Right kidney (tissue), 1 donor: ENCODE measurements at regions not wholly inside any gene's neighbourhood (a gene's known extent, or its start where the extent isn't known, plus 50 kb on each side); places are given as distances from the start of the nearest gene placed in this dataset.
"Not testable (repeated sequence)": the region's sequence is repeated elsewhere in the genome, so short reads cannot be mapped to it uniquely, and the experiment has no call there.

Experiments used
- DNase-seq: peaks from one replicate; pipeline ENCODE4 v3.0.0-alpha.2; 2016

DNA sequence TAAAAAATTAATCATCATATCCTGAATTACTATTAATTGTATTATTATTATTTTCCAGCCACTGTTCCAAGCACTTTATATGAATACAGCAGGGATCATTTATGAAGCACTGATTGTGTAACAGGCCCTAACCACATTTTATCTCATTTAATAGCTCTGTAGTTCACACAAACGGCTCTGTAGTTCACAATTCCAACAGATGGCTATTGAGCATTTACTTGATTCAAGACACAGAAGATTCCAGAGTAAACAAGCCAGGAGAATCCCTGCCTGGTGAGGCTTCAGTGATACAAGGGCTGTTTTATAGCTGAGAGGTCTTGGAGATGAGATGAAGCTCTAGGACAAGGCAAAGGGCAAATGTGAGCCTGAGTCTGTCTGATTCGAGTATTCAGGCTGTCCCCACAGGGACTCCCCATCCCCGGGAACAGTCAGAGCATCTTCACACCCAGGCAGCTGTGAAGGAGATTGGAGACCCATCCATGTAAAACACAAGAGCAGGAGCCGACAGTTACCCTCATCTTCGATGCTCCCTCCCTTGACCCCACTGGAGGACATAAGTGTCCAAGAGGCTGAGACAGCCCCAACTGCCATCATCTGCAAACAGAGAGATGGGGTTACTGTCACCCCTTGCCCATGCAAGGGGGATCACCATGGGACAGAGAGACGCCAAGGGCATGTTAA, 222.5 kb downstream of the MN1 start:
- DNase-seq: no peak

DNA sequence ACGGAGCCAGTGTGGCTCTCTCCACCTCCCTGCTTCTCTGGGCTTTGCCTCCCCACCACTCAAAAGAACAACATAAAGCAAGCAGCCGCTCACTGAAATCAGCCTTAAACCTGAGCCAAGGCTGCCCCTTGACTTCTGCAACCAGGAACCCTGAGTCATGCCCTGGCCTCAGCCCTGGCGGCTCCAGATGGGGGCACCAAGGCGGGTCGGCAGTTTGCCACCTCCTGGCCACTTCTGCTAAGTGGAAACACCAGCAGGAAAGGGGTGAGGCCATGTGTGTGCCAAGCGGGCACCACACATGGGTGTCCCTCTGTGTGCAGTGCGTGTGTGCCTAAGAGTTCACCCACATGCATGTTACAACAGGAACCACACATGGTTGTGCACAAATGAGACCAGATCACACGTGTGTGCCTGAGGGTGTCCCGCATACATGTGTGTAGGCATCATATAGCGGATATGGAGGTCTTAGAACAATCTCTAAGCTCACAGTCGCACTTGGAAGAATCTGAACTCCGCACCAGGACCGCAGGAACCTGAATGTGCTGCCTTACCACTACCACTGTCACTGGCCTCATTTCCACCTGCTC, 221.2 kb downstream of the MN1 start:
- DNase-seq: no peak

DNA sequence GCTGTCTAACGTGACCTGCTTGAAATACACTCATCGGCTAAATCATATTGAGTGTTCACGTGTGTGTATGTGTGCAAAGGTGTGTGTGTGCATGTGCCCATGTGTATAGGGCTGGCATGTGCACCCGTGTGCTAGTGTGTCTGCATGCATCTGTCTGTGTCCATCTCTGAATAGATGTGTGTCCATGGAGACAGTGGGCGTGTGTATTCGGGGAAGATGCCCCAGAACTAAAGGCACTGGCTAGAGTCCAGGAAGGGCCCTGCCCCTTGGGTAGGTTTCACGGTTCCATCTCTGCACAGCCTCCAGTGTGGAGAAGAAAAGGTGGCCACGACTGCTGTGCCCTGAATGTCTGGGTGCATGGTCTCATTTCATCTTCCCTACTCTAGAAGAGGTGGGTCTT, 220.3 kb downstream of the MN1 start:
- no peak for DNase-seq

DNA sequence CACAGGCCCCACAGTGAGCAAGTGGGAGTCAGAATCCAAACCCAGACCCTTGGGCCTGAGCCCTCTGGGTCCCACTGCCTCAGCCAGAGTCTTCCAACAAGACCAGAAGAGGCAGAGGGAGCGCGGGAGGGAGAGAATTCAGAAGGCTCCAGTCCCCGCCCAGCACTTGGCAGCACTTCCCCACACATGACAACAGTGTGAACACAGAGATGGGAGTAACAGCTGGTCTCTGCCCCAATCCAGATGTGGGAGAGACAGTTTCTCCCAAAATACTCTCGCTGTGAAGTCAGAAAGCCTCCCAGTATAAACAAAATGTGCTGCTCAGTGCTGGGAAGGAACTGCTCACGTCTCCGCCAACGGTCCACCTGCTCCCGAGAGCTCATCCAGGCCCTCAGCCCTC, 219.9 kb downstream of the MN1 start:
- DNase-seq: no peak

DNA sequence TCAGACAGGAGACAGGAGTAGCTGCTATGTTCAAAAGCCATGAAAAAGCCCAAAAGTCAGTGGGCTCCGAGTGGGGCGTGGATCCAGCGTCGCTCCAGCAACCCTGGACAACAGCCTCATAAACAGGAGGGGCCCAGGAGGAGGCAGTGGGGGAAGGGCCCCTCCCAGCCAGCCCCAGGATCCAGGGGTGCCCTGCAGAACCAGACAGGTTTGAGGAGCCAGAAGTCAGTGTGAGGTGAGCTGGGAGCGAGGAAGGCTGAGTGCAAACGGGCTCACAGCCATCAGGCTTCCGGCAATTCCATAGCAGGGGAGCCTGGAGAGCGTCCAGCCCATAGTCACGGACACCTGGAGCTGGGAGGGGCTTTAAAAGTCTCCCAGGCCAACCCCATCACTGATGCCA, 217.7 kb downstream of the MN1 start:
- no peak for DNase-seq

DNA sequence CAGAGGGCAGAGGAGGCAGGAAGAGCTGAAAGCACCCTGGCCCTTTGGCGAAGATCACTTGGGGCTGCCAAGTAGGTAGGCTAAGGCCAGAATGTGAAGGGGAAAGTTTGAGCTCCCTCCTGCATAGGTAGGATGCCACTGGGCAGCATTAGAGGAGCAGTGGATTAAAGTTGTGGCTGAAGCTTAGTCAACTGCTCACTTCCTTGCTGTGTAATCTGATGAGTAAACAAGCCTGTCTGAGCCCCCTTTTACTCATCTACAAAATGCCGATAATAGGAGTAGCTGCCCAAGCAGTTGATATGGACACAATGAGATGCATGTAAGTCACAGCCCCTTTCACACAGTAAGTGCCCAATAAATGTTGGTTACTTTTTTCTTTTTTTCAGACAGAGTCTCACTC, 216.4 kb downstream of the MN1 start:
- no peak for DNase-seq

DNA sequence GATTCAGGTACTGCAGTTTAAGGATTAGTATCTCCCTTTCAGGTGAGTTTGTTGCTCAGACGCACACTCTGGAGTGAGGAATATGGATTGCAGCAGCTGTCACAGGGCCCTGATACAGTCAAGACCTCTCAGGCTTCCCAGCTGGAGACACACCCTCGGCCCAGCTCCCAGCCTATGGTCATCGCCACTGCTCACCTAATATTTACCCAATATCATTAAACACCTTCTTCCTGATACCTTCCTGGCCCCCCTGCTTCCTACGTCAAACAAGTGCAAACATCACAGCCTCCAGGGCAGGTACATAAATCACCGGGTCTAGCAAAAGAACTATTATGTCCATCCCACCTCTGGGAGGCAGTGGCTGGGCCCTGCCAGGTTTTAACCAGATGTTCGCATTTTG, 213.3 kb downstream of the MN1 start:
- no peak for DNase-seq

DNA sequence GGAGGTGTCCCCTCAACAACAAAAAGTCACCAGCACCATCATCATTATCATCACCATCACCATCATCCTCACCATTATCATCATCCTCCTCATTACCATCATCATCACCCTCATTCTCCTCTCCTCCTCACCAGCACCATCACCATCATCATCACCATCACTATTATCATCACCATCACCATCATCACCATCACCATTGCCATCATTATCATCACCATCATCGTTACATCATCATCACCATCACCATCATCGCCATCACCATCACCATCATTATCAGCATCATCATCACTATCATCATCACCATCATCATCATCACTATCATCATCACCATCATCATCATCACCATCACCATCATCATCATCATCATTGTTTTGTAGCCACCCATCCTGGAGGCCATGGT, 212.6 kb downstream of the MN1 start:
- no peak for DNase-seq

DNA sequence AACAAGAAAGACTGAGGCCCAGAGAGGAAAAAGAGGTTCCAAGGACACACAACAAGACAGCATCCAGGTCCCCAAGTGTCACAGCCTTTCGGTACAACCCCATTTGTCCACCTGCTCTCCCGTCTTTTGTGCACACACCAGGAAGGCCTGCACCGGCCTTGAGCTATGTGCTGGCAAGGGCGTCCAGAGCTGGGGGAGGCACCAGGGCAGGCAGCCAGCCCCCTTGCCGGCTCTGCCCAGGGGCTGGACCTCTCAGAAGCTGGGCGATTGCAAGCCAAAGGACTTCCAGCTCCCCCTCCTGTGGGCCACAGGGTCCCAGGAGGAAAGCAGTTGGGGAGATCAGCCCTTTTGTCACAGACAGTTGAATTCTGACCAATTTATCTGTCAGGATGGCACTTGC, 210.5 kb downstream of the MN1 start:
- no peak for DNase-seq

DNA sequence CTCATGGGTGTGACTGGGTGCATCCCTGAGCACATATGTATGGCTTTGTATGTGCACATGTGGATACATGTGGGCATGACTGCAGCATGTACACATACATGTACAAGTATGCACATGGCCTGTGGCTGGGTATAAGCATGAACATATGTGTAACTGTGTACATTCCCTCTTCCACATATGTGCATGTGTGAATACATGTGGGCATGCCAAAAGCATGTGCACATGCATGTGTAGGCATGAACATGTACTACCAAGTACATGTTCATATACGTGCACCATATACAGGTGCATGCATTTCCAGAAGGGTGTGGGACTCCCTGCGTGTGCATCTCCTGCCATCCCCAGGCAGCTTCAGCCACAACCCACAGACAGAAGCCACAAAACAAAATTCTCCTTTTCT, 208.2 kb downstream of the MN1 start:
- no peak for DNase-seq

DNA sequence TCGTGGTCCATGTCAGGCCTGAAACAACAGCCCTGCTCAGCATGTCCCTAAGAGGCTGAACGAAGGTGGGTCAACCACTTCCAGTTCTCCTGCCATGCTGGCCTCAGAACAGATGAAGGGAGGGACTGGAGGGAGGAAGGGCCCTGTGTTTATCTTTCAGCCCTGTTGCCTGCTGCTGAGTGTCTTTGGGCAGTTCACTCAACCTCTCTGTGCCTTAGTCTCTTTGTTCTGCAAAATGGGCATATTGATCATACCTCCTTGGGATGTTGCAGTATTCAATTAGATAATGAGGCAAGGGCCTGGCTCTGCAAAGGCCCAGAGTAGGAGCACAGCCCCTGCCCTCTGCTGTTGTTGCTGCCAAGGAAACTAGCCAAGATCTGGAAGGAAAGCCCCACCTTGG, 207.5 kb downstream of the MN1 start:
- no peak for DNase-seq

DNA sequence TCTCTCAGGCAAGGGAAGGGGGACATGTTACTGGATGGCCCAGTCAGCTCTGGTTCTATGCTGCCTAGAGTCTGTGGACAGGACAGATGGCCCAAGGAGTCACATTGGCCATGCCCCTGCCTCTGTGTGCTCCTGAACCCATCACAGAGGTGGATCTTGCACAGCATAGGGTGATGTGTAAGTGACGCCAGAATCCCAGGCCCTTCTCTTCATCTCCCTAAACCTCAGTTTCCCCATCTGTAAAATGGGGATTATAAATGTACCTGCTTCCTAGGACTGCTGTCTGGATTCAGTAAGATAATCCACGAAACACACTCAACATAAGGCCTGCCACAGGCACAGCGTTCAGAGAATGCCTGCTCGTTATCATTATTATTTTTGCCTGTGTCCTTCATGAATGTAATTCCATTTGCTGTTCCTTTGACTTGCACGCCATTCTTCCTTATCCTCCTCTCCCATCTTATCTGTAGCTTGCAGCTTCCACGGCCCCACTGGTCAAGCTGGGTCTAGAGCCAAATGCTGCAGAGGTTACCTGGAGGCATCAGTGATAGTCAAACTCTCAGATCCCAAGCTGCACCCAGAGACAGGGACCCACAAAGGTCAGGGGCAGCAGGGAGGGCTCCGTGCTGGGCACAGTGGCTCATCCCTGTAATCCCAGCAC, 207.0 kb downstream of the MN1 start:
- DNase-seq: no peak

DNA sequence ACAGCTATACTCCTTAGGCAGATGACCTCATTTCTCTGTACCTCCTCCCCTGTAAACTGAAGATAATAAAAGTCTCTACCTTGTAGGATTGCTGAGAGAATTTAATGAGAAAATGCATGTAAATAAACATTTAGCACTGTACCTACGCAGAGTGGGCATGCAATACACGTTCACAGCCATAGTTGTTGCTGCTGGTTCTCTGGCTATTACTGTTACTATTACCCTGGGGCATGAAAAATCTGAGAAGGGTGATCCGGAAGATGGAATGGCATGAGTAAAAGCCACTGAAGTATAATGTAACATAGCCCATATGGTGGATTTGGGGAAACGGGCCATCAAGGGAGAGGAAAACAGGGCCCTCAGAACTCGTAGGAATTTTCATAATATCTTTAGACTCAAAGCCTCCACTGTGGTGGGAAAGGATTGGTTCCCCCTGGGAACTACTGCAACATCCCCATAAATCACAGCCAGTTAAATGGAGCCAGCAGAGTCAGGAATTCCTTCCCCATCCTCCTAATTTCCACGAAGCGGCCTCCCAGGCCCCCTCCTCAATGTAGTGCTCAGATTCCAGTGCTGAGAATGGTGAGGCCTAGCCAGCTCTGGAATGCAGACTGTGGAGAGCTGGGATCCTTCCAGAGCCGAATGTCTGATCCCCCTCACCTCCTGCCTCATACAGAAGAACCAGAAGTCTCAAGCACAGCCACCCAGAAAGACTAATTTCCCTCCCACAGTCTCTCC, 205.3 kb downstream of the MN1 start:
- no peak for DNase-seq

DNA sequence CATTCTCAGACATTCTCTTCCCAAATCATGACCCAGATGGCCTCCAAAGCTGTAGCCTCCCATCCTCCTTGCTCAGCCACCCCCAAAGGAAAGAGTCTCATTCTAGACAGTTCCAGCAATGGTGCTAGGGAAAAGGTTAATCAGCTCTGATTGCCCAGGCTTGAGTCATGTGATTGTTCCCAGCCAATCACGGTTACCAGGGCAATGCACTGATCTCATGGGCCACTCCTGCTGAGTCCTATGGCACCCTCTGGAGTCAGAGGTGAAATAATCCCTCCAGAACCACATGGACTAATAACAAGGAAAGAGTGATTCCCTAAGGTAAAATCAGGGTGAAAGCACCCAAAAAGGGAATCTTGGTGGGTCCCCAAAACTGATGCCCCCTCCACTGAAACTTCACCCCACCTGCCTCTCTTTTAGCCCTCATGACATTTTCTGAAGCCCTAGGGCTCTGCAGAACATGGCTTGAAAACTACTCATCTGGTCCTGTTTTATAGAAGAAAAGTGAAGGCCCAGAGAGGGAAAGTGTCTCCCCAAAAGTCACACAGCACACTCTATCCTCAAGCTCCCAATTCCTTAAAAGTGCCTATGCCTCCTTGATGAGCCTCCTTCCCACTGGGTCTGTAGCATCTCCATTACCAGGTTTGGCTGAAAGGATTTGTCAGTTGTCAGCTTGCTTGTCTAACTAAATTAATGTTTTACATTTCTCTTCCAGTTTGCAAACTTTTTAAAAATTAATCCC, 203.7 kb downstream of the MN1 start:
- no peak for DNase-seq

DNA sequence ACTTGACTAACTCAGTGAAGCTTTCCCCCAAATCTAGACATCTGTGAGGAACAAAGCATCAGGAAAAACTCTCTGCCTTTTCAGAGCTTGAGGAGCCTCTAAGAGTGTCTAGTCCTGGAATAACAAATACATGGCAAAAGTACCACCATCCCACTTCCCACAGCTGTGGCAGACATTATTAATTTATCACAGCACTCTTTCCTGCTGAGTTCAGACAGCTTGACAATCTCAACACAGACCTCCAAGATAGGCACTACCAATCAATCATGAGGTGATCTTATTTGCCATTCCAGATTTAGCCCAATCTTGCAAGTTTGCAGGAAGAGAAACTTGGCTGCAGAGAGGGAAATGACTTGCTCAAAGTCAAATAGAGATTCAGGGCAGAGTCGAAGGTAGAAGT, 202.8 kb downstream of the MN1 start:
- no peak for DNase-seq

DNA sequence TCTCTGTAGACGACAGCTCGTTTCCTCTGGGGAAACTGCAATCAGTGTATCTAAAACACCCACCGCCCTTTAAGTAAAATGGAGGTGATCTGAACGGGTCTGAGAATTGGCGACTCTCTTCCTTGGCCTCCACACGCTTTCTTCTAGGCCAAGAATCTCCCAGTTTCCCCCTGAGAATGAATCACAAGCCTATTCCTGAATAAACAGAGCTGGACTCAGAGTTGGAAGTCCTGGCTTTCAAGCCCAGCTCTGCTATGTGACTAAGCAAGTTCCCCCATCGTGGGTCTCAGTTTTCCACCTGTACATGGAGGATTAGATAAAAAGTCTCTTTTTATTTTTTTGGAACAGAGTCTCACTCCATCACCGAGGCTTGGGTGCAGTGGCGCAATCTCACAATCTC, 200.4 kb downstream of the MN1 start:
- no peak for DNase-seq

DNA sequence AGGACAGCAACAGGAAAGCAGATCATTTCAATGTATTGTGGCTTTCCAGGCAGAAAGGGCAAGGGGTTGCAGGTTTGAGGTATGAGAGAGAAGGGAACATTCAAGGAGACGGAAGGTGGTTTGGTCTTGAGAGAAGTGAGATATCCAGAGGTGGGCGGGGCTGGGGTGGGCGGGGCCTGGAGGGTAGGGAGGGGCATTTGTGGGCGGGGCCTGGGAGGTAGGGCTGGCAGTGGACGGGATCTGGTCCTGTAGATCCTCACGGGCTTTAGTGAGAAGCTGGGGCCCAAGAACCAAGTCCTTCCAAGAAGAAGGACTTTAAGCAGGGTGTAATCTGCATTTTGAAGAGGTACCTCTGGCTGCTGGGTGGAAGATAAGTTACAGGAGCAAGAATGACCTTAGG, 199.2 kb downstream of the MN1 start:
- DNase-seq: no peak

DNA sequence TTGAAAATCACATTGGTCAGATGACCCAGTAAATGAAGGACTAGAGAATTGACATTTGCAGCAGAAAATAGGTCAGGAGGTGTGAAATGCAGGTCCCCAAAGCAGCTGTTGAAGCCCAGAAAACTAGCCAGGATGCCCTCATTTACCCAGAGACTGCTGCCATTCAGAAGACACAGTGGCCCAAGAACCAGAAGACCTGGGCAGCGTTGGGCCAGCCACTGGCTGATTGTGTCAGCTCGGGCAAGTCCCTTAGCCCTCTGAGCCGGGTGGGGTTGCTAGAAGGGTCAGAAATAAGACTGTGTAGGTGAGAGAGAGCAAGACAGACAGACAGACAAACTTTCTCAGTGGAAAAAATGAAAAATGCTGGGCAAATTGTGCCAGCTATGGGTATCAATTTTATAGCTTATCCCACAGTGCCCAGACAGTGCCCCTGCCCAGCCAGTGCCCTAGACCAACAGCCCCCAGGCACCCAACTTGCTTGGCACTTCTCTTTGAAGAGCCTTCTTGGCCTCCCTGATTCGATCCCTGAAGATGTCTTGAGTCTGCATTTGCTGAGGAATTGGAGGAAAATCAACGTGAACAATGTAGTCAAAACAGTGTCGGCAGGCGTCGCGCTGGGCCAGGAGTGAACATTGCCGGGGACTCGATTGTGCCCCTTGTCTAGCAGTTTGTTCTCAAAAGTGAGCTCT, 198.3 kb downstream of the MN1 start:
- DNase-seq: no peak

DNA sequence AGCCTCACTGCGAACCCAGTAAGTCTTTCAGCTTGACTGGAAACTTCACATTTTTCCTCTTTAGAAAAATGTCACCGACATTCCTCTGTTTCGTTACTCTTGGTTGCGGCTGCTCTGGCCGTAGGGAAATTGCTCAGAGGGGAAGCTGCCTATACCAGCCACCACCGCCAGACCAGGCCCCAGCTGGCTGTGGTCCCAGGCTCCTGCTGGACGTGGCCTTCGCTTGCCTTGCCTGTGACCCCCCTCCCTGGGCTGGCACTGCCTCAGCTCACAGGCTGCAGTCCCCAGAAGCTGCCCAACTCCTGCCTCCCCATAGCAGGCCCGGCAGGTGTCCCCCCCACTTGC, 197.8 kb downstream of the MN1 start:
- DNase-seq: no peak

DNA sequence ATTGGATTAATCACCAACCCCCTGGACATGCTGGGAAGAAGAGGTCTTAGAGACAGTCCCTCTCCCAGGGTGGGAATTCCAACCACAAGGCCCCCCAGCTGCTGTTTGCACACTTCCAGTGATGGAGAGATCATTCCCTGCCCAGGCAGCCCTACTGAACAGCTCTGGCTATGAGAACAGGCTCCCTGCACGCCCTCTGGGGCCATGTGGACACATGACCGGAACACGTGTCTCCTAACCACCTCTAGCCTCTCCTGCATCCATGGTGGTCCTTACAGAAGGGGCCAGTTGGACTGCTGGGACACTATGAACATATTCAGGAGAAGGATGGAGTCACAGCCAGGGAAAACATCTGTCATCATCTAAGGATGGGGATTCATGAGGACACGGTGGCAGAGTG, 196.2 kb downstream of the MN1 start:
- no peak for DNase-seq

DNA sequence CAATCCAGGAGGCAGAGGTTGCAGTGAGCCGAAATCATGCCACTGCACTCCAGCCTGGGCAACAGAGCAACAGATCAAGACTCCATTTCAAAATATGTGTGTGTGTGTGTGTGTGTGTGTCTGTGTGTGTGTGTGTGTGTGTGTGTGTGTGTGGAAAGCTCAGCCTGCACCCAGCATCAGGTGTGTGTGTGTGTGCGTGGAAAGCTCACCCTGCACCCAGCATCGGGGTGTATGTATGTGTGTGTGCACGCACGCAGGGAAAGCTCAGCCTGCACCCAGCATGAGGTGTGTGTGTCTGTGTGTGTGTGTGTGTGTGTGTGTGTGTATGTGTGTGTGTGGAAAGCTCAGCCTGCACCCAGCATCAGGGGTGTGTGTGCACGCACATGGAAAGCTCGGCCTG, 193.8 kb downstream of the MN1 start:
- DNase-seq: not testable (repeated sequence)

DNA sequence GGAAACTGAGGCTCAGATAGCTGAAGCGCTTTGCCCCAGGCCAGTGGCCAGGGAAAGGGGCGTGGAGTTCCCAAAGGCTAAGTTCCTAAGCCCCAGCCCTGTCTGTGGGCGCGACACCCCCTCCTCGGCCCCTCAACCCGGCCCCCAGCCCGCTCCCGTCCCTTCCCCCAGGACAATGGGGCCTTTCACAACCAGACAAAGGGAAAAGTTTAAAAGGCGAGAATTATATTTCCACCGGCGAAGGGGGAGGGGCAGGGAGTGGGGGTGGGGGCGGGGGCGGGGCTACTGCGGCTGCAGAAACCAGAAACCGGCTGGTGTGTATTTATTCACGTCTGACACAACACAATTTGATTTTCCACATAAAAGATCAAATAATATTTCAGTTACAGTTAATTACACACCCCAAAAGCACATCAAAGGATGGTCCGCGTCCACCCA, 192.1 kb downstream of the MN1 start:
- no peak for DNase-seq
